Heart left ventricle (tissue), 16 donors: ENCODE measurements at regions not wholly inside any gene's neighbourhood (a gene's known extent, or its start where the extent isn't known, plus 50 kb on each side); places are given as distances from the start of the nearest gene placed in this dataset.

Experiments
- ATAC-seq, 4 donors: fragments of 200-7000 bp; cut with Tn5 transposase; one replicate each; pipeline ENCODE4 v1.9.1; 2020 to 2022; ENCODE audit warnings: moderate library complexity in 4 of 4, mild to moderate bottlenecking in 3 of 4, moderate number of reproducible peaks in 1 of 4
- DNase-seq, 5 donors: peaks; one replicate each; pipeline ENCODE4 v3.0.0-alpha.2; 2020
- H3K27ac ChIP-seq, 12 donors: fragments of 200-600 bp; sonication (generic) in 4 of 12; one replicate each; pipeline versions ENCODE4 v1.5.0 to v1.8.0; 2016 to 2022; ENCODE audit warnings: mild to moderate bottlenecking in 2 of 12
- H3K27me3 ChIP-seq, 9 donors: fragments of 200-600 bp; sonication (generic) in 2 of 9; one replicate each; pipeline versions ENCODE4 v1.5.1 to v1.8.0; 2016 to 2022; ENCODE audit warnings: mild to moderate bottlenecking in 3 of 9
- H3K36me3 ChIP-seq, 9 donors: fragments of 200-600 bp; sonication (generic) in 2 of 9; one replicate each; pipeline versions ENCODE4 v1.5.0 to v1.8.0; 2018 to 2022; ENCODE audit warnings: mild to moderate bottlenecking in 2 of 9
- H3K4me1 ChIP-seq, 12 donors: fragments of 200-600 bp; sonication (generic) in 4 of 12; one replicate each; pipeline versions ENCODE4 v1.5.0 to v1.8.0; 2016 to 2022; ENCODE audit warnings: mild to moderate bottlenecking in 3 of 12
- H3K4me3 ChIP-seq, 12 donors: fragments of 200-600 bp; sonication (generic) in 4 of 12; one replicate each; pipeline versions ENCODE4 v1.5.0 to v1.8.0; 2017 to 2022; ENCODE audit warnings: mild to moderate bottlenecking in 9 of 12, moderate library complexity in 4 of 12
- H3K9me3 ChIP-seq, 12 donors: fragments of 200-600 bp; sonication (generic) in 4 of 12; one replicate each; pipeline versions ENCODE4 v1.5.0 to v1.8.0; 2016 to 2022; ENCODE audit warnings: mild to moderate bottlenecking in 1 of 12
- CTCF ChIP-seq, 12 donors: fragments of 200-600 bp; sonication (generic) in 4 of 12; IDR thresholded peaks; one replicate each; pipeline versions ENCODE4 v1.5.0 to v1.8.0; 2018 to 2022; ENCODE audit warnings: antibody characterized with exemption in 12 of 12, mild to moderate bottlenecking in 5 of 12
- POLR2A ChIP-seq, 2 donors: fragments of 450-650 bp; IDR thresholded peaks; one replicate each; pipeline ENCODE4 v1.6.1; 2017; ENCODE audit warnings: antibody characterized with exemption in 2 of 2, mild to moderate bottlenecking in 2 of 2, moderate library complexity in 2 of 2
- WGBS, 4 donors: extraction: QIAGEN DNeasy Blood & Tissue Kit in 2 of 4; methylation state at CpG; one replicate each; pipeline versions ENCODE4 v1.1.5 to v1.1.7; 2013 to 2018; 5-methylcytosine and 5-hydroxymethylcytosine counted together
- intact Hi-C, 10 donors: fragments of 100-400 bp; cut with DNase I; formaldehyde crosslinking; loops; one replicate each; pipeline versions ENCODE4 v1.11.1 to v1.14.2; 2022
- donor health status: ischemic (EF 13 %, LVEDD 7.1; RV severe dilation, severe dysfunction).
- donor health status: healthy with polysubstance abuse.
- donor health status: DM: no; HTN: yes; CAD: no.
- donor health status: DM: no; HTN: no; CAD: no.
- donor health status: ischemic (EF 25% LVEDD 6.9; RV normal size, moderate dysfunction).
- donor health status: ischemic (EF 25% LVEDD 5.7; RV mildly dilated, moderate dysfunction).
- donor health status: healthy.
- donor health status: DM: yes; HTN: yes; CAD: no.
- donor health status: ischemic (EF 35%, LVEDD 5.7; RV mildly dilated, moderate dysfunction).
- donor health status: nonischemic (EF 11% LVEDD 7.7; RV severe dilation, severe dysfunction).
- donor health status: DM: yes; HTN: yes; CAD: no.
- donor health status: PGD.
- donor health status: ischemic (EF 29% LVEDD 5.4; RV normal size, mild dysfunction).
- donor health status: nonischemic (EF 23%, LVEDD 6.1; RV moderate dilation, normal function).

- no peaks in the 10 kb centered on the region for H3K9me3 ChIP-seq
- no peaks in the 10 kb centered on the region for H3K27me3 ChIP-seq
- H3K27ac ChIP-seq: peak overlapping the region in 1 of 12 donors; percentile 69
- no peak overlapping the region for H3K4me3 ChIP-seq
- ATAC-seq (no peak), DNase-seq (no peak)
- TF ChIP-seq CTCF (IDR thresholded peaks at IDR 0.05) (no peak), POLR2A (IDR thresholded peaks at IDR 0.05) (no peak)
- 73 to 95% (median 92%) methylated on average over 1 of the region's 1 CpG for WGBS, 4 donors
- no peaks in the 10 kb centered on the region for H3K36me3 ChIP-seq
- no peaks in the 10 kb centered on the region for H3K4me1 ChIP-seq
- intact Hi-C loops: no loop called here
Measured at GRCh38 chr7:20083781-20084180, 133.4 kb downstream of the MACC1 start.

- no peak for DNase-seq
- H3K9me3 ChIP-seq: no peaks in the 10 kb centered on the region
- H3K36me3 ChIP-seq: no peaks in the 10 kb centered on the region
- no peaks in the 10 kb centered on the region for H3K27me3 ChIP-seq
- H3K4me1 ChIP-seq: no peaks in the 10 kb centered on the region
- ATAC-seq: no peak
- H3K4me3 ChIP-seq: no peak overlapping the region
- no peak for TF ChIP-seq CTCF (IDR thresholded peaks at IDR 0.05)
- no peak for TF ChIP-seq POLR2A (IDR thresholded peaks at IDR 0.05)
- H3K27ac ChIP-seq: no peak overlapping the region
- intact Hi-C loops: no loop called here
Measured at GRCh38 chr7:20079080-20079479, 138.1 kb downstream of the MACC1 start.

- no peak for ATAC-seq
Measured at GRCh38 chr7:20076835-20077234, 140.3 kb downstream of the MACC1 start.

GRCh38 chr7:20075992-20076820, 141.0 kb downstream of the MACC1 start:
- ATAC-seq (no peak), DNase-seq (no peak)
- Histone ChIP-seq H3K27me3 (no peaks in the 10 kb centered on the region), H3K36me3 (no peaks in the 10 kb centered on the region), H3K27ac (peak overlapping the region in 1 of 12 donors; percentile 19), H3K9me3 (no peaks in the 10 kb centered on the region), H3K4me1 (no peaks in the 10 kb centered on the region), H3K4me3 (no peak overlapping the region)
- intact Hi-C loops: no loop called here
- TF ChIP-seq POLR2A (IDR thresholded peaks at IDR 0.05): no peak
- TF ChIP-seq CTCF (IDR thresholded peaks at IDR 0.05): no peak
- WGBS, 4 donors: 57 to 66% (median 62%) methylated on average over 4 of the region's 4 CpGs

More at GRCh38 chr7:20076835-20077234, 140.3 kb downstream of the MACC1 start:
- DNase-seq: peak in 1 of 5 donors; percentile 16
- H3K4me1 ChIP-seq: no peaks in the 10 kb centered on the region
- 78 to 86% (median 80%) methylated on average over 2 of the region's 2 CpGs for WGBS, 4 donors
- peak overlapping the region in 1 of 12 donors; percentile 19 for H3K27ac ChIP-seq
- no peaks in the 10 kb centered on the region for H3K36me3 ChIP-seq
- H3K4me3 ChIP-seq: no peak overlapping the region
- TF ChIP-seq CTCF (IDR thresholded peaks at IDR 0.05) (no peak), POLR2A (IDR thresholded peaks at IDR 0.05) (no peak)
- intact Hi-C loops: no loop called here
- no peaks in the 10 kb centered on the region for H3K27me3 ChIP-seq
- no peaks in the 10 kb centered on the region for H3K9me3 ChIP-seq
